Smooth muscle cell (in vitro differentiated cells): ENCODE measurements at regions not wholly inside any gene's neighbourhood (a gene's known extent, or its start where the extent isn't known, plus 50 kb on each side); places are given as distances from the start of the nearest gene placed in this dataset.
"Not testable (repeated sequence)": the region's sequence is repeated elsewhere in the genome, so short reads cannot be mapped to it uniquely, and the experiment has no call there.

Experiments used
- DNase-seq: peaks from one replicate; lab custom pipeline; 2025; ENCODE audit not compliant: unreplicated experiment; lab: John Stamatoyannopoulos, UW
- H2AFZ ChIP-seq: fragments of 200-600 bp; sonication (generic); 2 replicates; pipeline ENCODE4 v1.6.0; 2016; ENCODE audit warnings: antibody characterized with exemption, low read depth, mild to moderate bottlenecking
- H3F3A ChIP-seq: fragments of 200-600 bp; sonication (generic); 2 replicates; pipeline ENCODE4 v1.6.0; 2017; ENCODE audit warnings: antibody characterized with exemption, low read depth
- H3K27ac ChIP-seq: fragments of 200-600 bp; sonication (generic); 2 replicates; pipeline ENCODE4 v1.5.1; 2016; ENCODE audit warnings: low read depth, mild to moderate bottlenecking
- H3K27me3 ChIP-seq: fragments of 200-600 bp; sonication (generic); 2 replicates; pipeline ENCODE4 v1.6.1; 2016; ENCODE audit warnings: low read depth, mild to moderate bottlenecking
- H3K36me3 ChIP-seq: fragments of 200-600 bp; sonication (generic); 2 replicates; pipeline ENCODE4 v1.5.1; 2016; ENCODE audit warnings: low read depth
- H3K4me1 ChIP-seq: fragments of 200-600 bp; sonication (generic); 2 replicates; pipeline ENCODE4 v1.5.1; 2016; ENCODE audit warnings: low read depth
- H3K4me2 ChIP-seq: fragments of 200-600 bp; sonication (generic); 2 replicates; pipeline ENCODE4 v1.6.0; 2016; ENCODE audit warnings: mild to moderate bottlenecking
- H3K4me3 ChIP-seq: fragments of 200-600 bp; sonication (generic); 2 replicates; pipeline ENCODE4 v1.5.1; 2016; ENCODE audit warnings: mild to moderate bottlenecking
- H3K79me2 ChIP-seq: fragments of 200-600 bp; sonication (generic); 2 replicates; pipeline ENCODE4 v1.6.0; 2016; ENCODE audit warnings: low read depth, mild to moderate bottlenecking
- H3K9ac ChIP-seq: fragments of 200-600 bp; sonication (generic); 2 replicates; pipeline ENCODE4 v1.6.0; 2016; ENCODE audit warnings: low read depth
- H3K9me3 ChIP-seq: fragments of 200-600 bp; sonication (generic); replicated peaks from 2 replicates; pipeline ENCODE4 v1.5.1; 2016; ENCODE audit warnings: low read depth
- H4K20me1 ChIP-seq: fragments of 200-600 bp; sonication (generic); 2 replicates; pipeline ENCODE4 v1.6.0; 2016; ENCODE audit warnings: low read depth
- WGBS: methylation state at CpG from one replicate; pipeline ENCODE4 v1.1.7; 2016; ENCODE audit warnings: low lambda C conversion rate; 5-methylcytosine and 5-hydroxymethylcytosine counted together
- TF ChIP-seq, protein P1 (sequence below): fragments of 200-600 bp; sonication (generic); IDR thresholded peaks from 2 replicates; pipeline ENCODE4 v1.5.1; 2017; ENCODE audit warnings: borderline replicate concordance, mild to moderate bottlenecking, antibody characterized with exemption; ENCODE audit not compliant: insufficient read depth, poor library complexity, severe bottlenecking

DNA sequence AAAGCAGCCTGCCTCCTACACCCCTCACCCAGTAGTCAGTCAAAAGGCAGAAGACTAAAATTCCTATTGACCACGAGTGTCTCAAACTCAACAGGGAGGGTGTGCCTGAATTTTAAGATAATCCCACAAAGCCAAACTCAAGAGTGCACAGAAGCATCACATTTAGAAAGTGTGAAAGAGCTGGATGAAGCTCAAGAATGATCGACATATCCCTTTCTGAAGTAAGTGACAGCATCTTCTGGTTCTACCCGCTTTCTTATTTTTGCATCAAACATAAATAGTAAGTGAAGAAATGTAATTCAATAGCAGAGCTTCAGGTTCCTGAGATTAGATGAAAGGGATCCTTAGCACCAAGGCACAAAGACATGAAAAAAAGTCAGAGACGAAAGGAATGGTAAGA is 64.5 kb upstream of the BACH2 start:
- WGBS: 83% methylated on average over 4 of the region's 4 CpGs
- DNase-seq: no peak
- Histone ChIP-seq H3K9me3 (no peaks in the 10 kb centered on the region), H4K20me1 (no peaks in the 10 kb centered on the region), H3K4me2 (no peak overlapping the region), H3K9ac (no peak overlapping the region), H3K27me3 (no peaks in the 10 kb centered on the region), H2AFZ (no peak overlapping the region), H3F3A (peaks cover 6% of the 10 kb centered on the region), H3K27ac (no peak overlapping the region), H3K79me2 (no peaks in the 10 kb centered on the region), H3K4me3 (no peak overlapping the region), H3K4me1 (peaks cover 21% of the 10 kb centered on the region), H3K36me3 (no peaks in the 10 kb centered on the region)
- TF ChIP-seq, protein P1, sequence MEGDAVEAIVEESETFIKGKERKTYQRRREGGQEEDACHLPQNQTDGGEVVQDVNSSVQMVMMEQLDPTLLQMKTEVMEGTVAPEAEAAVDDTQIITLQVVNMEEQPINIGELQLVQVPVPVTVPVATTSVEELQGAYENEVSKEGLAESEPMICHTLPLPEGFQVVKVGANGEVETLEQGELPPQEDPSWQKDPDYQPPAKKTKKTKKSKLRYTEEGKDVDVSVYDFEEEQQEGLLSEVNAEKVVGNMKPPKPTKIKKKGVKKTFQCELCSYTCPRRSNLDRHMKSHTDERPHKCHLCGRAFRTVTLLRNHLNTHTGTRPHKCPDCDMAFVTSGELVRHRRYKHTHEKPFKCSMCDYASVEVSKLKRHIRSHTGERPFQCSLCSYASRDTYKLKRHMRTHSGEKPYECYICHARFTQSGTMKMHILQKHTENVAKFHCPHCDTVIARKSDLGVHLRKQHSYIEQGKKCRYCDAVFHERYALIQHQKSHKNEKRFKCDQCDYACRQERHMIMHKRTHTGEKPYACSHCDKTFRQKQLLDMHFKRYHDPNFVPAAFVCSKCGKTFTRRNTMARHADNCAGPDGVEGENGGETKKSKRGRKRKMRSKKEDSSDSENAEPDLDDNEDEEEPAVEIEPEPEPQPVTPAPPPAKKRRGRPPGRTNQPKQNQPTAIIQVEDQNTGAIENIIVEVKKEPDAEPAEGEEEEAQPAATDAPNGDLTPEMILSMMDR: no peak

DNA sequence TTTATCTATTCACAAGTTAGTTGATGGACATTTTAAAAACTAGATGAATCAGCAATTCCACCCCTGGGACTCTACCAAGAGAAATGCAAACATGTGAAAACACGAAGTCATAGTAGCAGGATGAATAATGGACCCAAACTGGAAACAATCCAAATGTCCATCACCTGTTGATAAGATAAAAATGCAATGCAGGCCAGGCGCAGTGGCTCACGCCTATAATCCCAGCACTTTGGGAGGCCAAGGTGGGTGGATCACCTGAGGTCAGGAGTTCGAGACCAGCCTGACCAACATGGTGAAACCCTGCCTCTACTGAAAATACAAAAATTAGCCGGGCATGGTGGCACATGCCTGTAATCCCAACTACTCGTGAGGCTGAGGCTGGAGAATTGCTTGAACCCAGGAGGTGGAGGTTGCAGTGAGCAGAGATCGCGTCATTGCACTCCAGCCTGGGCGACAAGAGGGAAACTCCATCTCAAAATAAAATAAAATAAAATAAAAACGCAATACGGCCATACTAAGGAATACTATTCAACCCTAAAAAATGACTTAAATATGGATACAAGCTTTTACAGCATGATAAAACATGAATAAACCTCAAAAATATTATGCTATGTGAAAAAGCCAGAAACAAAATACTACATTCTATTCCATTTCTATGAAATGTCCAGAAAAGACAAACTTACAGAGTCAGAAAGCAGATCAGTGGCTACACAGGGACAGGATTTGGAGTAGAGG is 61.6 kb upstream of the BACH2 start:
- H3K79me2 ChIP-seq, DNase-seq, H3K27ac ChIP-seq, H3F3A ChIP-seq, H3K36me3 ChIP-seq, H3K27me3 ChIP-seq, H3K4me2 ChIP-seq, H3K4me3 ChIP-seq, H4K20me1 ChIP-seq, H2AFZ ChIP-seq, H3K9ac ChIP-seq, H3K9me3 ChIP-seq: not testable (repeated sequence)
- 91% methylated on average over 11 of the region's 11 CpGs for WGBS
- peaks cover 18% of the 10 kb centered on the region for H3K4me1 ChIP-seq

DNA sequence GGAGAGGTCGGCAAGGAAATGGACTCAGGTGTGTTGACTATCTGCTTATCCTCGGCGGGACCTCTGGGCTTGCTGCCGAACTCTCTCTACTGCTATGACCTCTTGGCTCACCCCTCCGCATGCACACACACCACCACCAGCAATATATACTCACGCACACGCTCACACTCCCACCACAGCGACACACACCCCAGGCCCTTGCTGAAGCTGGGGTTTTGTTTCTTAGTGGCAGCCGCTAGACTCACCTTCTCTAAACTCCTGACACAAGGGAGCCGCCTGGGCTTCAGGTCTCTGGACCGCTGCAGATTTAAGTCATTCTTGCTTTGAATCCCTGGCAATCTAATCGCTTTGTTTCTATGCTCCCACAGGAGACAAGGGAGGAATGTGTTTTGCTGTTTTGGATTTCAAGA is 59.4 kb upstream of the BACH2 start:
- TF ChIP-seq, protein P1: no peak
- no peaks in the 10 kb centered on the region for H3F3A ChIP-seq
- H4K20me1 ChIP-seq: no peaks in the 10 kb centered on the region
- no peak overlapping the region for H3K9ac ChIP-seq
- DNase-seq: no peak
- H3K27me3 ChIP-seq: no peaks in the 10 kb centered on the region
- H3K4me3 ChIP-seq: no peak overlapping the region
- H3K36me3 ChIP-seq: no peaks in the 10 kb centered on the region
- H3K79me2 ChIP-seq: no peaks in the 10 kb centered on the region
- no peak overlapping the region for H2AFZ ChIP-seq
- no peak overlapping the region for H3K4me2 ChIP-seq
- peaks cover 8% of the 10 kb centered on the region for H3K4me1 ChIP-seq
- H3K27ac ChIP-seq: no peak overlapping the region
- H3K9me3 ChIP-seq: no peaks in the 10 kb centered on the region
- 80% methylated on average over 12 of the region's 12 CpGs for WGBS

DNA sequence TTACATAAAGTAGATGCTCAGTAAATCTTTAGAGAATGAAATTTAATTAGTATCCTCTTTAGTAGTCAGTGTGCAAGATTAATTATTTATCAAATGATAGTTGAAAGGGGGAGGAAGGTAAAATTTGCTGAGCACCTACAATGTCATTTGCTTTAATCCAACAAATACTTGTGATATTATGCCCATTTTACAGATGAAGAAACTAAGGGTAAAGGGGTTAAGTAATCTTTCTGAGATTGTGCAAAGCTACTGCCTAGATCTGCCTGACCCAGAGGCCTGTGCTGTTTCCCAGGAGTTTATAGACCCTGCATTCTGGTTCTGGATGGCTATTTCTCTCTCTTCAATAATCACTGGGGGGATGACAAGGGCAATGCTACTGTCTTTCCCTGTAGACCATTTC is 58.3 kb upstream of the BACH2 start:
- TF ChIP-seq, protein P1: no peak

More for the DNA sequence above, 58.3 kb upstream of the BACH2 start:
- no peaks in the 10 kb centered on the region for H3K36me3 ChIP-seq
- no peak overlapping the region for H2AFZ ChIP-seq
- no peak overlapping the region for H3K4me2 ChIP-seq
- no peak for DNase-seq
- H3F3A ChIP-seq: no peaks in the 10 kb centered on the region
- H3K79me2 ChIP-seq: no peaks in the 10 kb centered on the region
- no peaks in the 10 kb centered on the region for H3K9me3 ChIP-seq
- peaks cover 8% of the 10 kb centered on the region for H3K4me1 ChIP-seq
- no peaks in the 10 kb centered on the region for H4K20me1 ChIP-seq
- H3K27ac ChIP-seq: no peak overlapping the region
- no peaks in the 10 kb centered on the region for H3K27me3 ChIP-seq
- no peak overlapping the region for H3K9ac ChIP-seq
- H3K4me3 ChIP-seq: no peak overlapping the region
